NB4 (cell line): ENCODE measurements at regions not wholly inside any gene's neighbourhood (a gene's known extent, or its start where the extent isn't known, plus 50 kb on each side); places are given as distances from the start of the nearest gene placed in this dataset.

Experiments used
- CTCF ChIP-seq: IDR thresholded peaks from one replicate; pipeline ENCODE4 v1.5.1; 2012; ENCODE audit warnings: low read depth, low read length
- POLR2A ChIP-seq: IDR thresholded peaks from 2 replicates; pipeline ENCODE4 v1.6.1; 2011; ENCODE audit warnings: mild to moderate bottlenecking; ENCODE audit not compliant: insufficient read length; ENCODE audit errors: extremely low read depth

GRCh38 chr9:75274781-75275180 lies 186.5 kb downstream of the OSTF1 start:
- TF ChIP-seq POLR2A: no peak
- TF ChIP-seq CTCF: no peak
